Endothelial cell (in vitro differentiated cells): ENCODE measurements at regions not wholly inside any gene's neighbourhood (a gene's known extent, or its start where the extent isn't known, plus 50 kb on each side); places are given as distances from the start of the nearest gene placed in this dataset.

Experiments
- DNase-seq: peaks from one replicate; pipeline ENCODE4 v3.0.0; 2021; ENCODE audit warnings: low spot score
- H3K27ac Mint-ChIP-seq: one replicate; pipeline ENCODE4 v1.8.0; 2021; ENCODE audit warnings: mixed read lengths, inconsistent platforms; ENCODE audit not compliant: unreplicated experiment
- H3K27me3 Mint-ChIP-seq: one replicate; pipeline ENCODE4 v1.8.0; 2021; ENCODE audit warnings: mild to moderate bottlenecking, moderate library complexity, mixed read lengths, inconsistent platforms; ENCODE audit not compliant: unreplicated experiment
- H3K36me3 Mint-ChIP-seq: one replicate; pipeline ENCODE4 v1.8.0; 2021; ENCODE audit warnings: mild to moderate bottlenecking, low read depth, mixed read lengths, inconsistent platforms; ENCODE audit not compliant: unreplicated experiment
- H3K4me1 Mint-ChIP-seq: one replicate; pipeline ENCODE4 v1.8.0; 2021; ENCODE audit warnings: mild to moderate bottlenecking, mixed read lengths, inconsistent platforms; ENCODE audit not compliant: unreplicated experiment
- H3K4me3 Mint-ChIP-seq: one replicate; pipeline ENCODE4 v1.8.0; 2021; ENCODE audit warnings: mild to moderate bottlenecking, mixed read lengths, inconsistent platforms; ENCODE audit not compliant: unreplicated experiment
- H3K9me3 Mint-ChIP-seq: one replicate; pipeline ENCODE4 v1.8.0; 2021; ENCODE audit warnings: mixed read lengths, inconsistent platforms; ENCODE audit not compliant: unreplicated experiment
- CTCF ChIP-seq: fragments of 200-600 bp; sonication (generic); IDR thresholded peaks from one replicate; pipeline ENCODE4 v1.5.0; 2021; ENCODE audit warnings: antibody characterized with exemption; ENCODE audit not compliant: unreplicated experiment

GRCh38 chr12:126428769-126429168 lies 1363.5 kb downstream of the AACS start:
- Mint-ChIP-seq H3K36me3 (no peaks in the 10 kb centered on the region), H3K27me3 (peaks cover 6% of the 10 kb centered on the region)

GRCh38 chr12:126430921-126431320 lies 1365.7 kb downstream of the AACS start:
- peaks cover 4% of the 10 kb centered on the region for H3K27me3 Mint-ChIP-seq
- peaks cover 4% of the 10 kb centered on the region for H3K36me3 Mint-ChIP-seq
- no peak overlapping the region for H3K4me3 Mint-ChIP-seq
- TF ChIP-seq CTCF: no peak
- peaks cover 44% of the 10 kb centered on the region for H3K9me3 Mint-ChIP-seq
- no peak for DNase-seq
- H3K4me1 Mint-ChIP-seq: no peaks in the 10 kb centered on the region
- no peak overlapping the region for H3K27ac Mint-ChIP-seq

More at GRCh38 chr12:126428769-126429168, 1363.5 kb downstream of the AACS start:
- no peak overlapping the region for H3K27ac Mint-ChIP-seq
- no peak for TF ChIP-seq CTCF
- peaks cover 41% of the 10 kb centered on the region for H3K9me3 Mint-ChIP-seq
- H3K4me1 Mint-ChIP-seq: no peaks in the 10 kb centered on the region
- no peak overlapping the region for H3K4me3 Mint-ChIP-seq
- no peak for DNase-seq

- no peak for DNase-seq
- Mint-ChIP-seq H3K4me1 (no peaks in the 10 kb centered on the region), H3K27ac (no peak overlapping the region), H3K4me3 (no peak overlapping the region), H3K9me3 (peaks cover 53% of the 10 kb centered on the region), H3K27me3 (peaks cover 7% of the 10 kb centered on the region), H3K36me3 (peaks cover 8% of the 10 kb centered on the region)
- no peak for TF ChIP-seq CTCF
Measured at GRCh38 chr12:126431767-126432166, 1366.5 kb downstream of the AACS start.

GRCh38 chr12:126432780-126433179 lies 1367.5 kb downstream of the AACS start:
- no peaks in the 10 kb centered on the region for H3K4me1 Mint-ChIP-seq
- DNase-seq: no peak
- TF ChIP-seq CTCF: no peak
- no peak overlapping the region for H3K27ac Mint-ChIP-seq
- H3K9me3 Mint-ChIP-seq: peaks cover 57% of the 10 kb centered on the region
- peaks cover 7% of the 10 kb centered on the region for H3K27me3 Mint-ChIP-seq
- no peak overlapping the region for H3K4me3 Mint-ChIP-seq
- H3K36me3 Mint-ChIP-seq: peaks cover 9% of the 10 kb centered on the region

GRCh38 chr12:126434412-126434985 lies 1369.3 kb downstream of the AACS start:
- H3K4me3 Mint-ChIP-seq: no peak overlapping the region
- H3K4me1 Mint-ChIP-seq: no peaks in the 10 kb centered on the region
- H3K27me3 Mint-ChIP-seq: peaks cover 3% of the 10 kb centered on the region
- TF ChIP-seq CTCF: no peak
- no peak for DNase-seq
- peaks cover 9% of the 10 kb centered on the region for H3K36me3 Mint-ChIP-seq
- peaks cover 55% of the 10 kb centered on the region for H3K9me3 Mint-ChIP-seq
- H3K27ac Mint-ChIP-seq: no peak overlapping the region
